AG04450 (cell line): ENCODE measurements at regions not wholly inside any gene's neighbourhood (a gene's known extent, or its start where the extent isn't known, plus 50 kb on each side); places are given as distances from the start of the nearest gene placed in this dataset.
A peak's percentile ranks its signal among the peaks of the same experiment; 100 is the strongest.

Source experiments
- CTCF ChIA-PET: fragments of 300-600, 350-600 bp; formaldehyde crosslinking; extraction: SDS; loops from one replicate; lab custom pipeline; 2022; ENCODE audit warnings: antibody characterized with exemption, inconsistent platforms; lab: Charles Lee
- POLR2A ChIA-PET: fragments of 350-600 bp; formaldehyde crosslinking; extraction: SDS; loops from one replicate; lab custom pipeline; 2021; ENCODE audit warnings: antibody characterized with exemption, inconsistent platforms; lab: Yijun Ruan, JAX
- DNase-seq: peaks from one replicate; pipeline ENCODE4 v3.0.0-alpha.2; 2011; ENCODE audit warnings: low read depth, low spot score
- H3K27ac ChIP-seq: one replicate; pipeline ENCODE4 v1.5.1; 2012; ENCODE audit warnings: low read depth, low read length, control low read depth
- H3K27me3 ChIP-seq: one replicate; pipeline ENCODE4 v1.6.0; 2012; ENCODE audit warnings: low read length; ENCODE audit not compliant: control insufficient read depth, insufficient read depth
- H3K4me3 ChIP-seq: 2 replicates; pipeline ENCODE4 v1.5.1; 2011; ENCODE audit warnings: mild to moderate bottlenecking, low read depth, low read length, control low read depth
- H3K9me3 ChIP-seq: 2 replicates; pipeline ENCODE4 v1.5.1; 2012; ENCODE audit warnings: low read length; ENCODE audit not compliant: control insufficient read depth, insufficient read depth
- CTCF ChIP-seq: IDR thresholded peaks from 2 replicates; pipeline ENCODE4 v1.5.1; 2011; ENCODE audit warnings: low read depth, low read length, control low read depth, inconsistent platforms

DNA sequence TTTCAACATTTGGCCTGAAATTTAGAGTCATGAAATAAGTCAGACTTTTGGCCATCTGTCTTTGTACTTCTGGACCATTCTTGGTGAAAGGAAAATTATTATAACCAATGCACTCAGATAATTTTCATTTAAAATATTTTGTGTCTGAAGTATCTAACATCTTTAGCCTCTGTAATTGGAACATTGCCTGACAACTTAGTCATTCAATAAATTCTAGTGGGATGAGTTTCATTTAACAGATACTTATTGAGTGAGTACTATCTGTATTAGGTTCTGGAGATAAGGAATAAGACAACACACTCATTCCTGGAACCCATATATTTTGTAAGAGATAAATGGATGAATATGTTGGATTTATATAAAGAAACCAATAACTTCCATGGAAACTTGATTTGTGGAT lies 536.0 kb downstream of the BCKDHB start:
- CTCF ChIA-PET = no interaction called here

DNA sequence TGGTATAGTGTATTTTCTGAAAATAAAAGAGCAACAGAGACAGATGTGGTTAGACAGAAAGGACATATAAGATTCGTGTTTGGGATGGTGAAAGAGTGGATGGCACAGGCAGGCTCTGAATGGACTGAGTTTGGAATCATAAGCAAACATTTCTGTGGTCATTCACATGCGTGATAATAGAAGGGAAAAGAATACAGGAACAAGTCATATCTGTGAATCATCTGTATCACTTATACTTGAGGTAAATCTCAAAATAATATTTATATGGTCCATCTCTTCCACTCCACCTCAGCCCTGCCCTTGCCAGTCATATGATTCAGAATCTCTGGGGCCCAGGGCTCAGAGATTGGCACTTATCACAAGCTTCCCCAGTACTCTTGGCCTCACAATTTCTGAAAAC lies 535.1 kb downstream of the BCKDHB start:
- POLR2A ChIA-PET = no interaction called here
- no peaks in the 10 kb centered on the region for H3K27me3 ChIP-seq
- CTCF ChIA-PET = no interaction called here
- no peak for TF ChIP-seq CTCF
- no peak overlapping the region for H3K4me3 ChIP-seq
- H3K9me3 ChIP-seq = no peaks in the 10 kb centered on the region
- DNase-seq = no peak
- no peak overlapping the region for H3K27ac ChIP-seq

More for the DNA sequence above, 536.0 kb downstream of the BCKDHB start:
- POLR2A ChIA-PET = no interaction called here
- Histone ChIP-seq H3K4me3 (no peak overlapping the region), H3K27ac (no peak overlapping the region), H3K27me3 (no peaks in the 10 kb centered on the region), H3K9me3 (no peaks in the 10 kb centered on the region)
- no peak for DNase-seq
- TF ChIP-seq CTCF = no peak

DNA sequence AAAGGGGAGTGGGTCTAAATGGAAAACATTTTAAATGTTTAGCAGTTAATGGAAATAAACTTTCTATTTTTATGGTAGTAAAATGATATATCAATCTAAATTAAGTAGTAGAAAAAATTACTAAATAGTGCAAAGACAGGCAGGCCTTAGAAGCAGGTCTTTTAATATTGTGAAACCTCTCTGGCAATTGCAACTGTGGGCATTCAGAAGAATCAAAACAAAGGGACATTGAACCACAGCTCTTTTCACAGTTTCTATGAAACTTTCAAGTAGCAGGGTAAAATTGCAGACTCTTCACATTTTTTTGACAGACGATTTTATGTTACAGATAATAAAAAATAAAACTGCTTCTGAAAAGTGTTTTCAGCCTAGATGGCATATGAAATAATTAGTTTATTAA lies 533.7 kb downstream of the BCKDHB start:
- ChIA-PET CTCF (interaction anchor here (0.6 kb wide), 1 partner anchor 19 kb away, joined by 3 read pairs; no protein-coding TSS in a partner anchor), POLR2A (no interaction called here)
- no peaks in the 10 kb centered on the region for H3K9me3 ChIP-seq
- no peak for TF ChIP-seq CTCF
- no peak for DNase-seq
- H3K4me3 ChIP-seq = no peak overlapping the region
- no peaks in the 10 kb centered on the region for H3K27me3 ChIP-seq
- H3K27ac ChIP-seq = no peak overlapping the region

DNA sequence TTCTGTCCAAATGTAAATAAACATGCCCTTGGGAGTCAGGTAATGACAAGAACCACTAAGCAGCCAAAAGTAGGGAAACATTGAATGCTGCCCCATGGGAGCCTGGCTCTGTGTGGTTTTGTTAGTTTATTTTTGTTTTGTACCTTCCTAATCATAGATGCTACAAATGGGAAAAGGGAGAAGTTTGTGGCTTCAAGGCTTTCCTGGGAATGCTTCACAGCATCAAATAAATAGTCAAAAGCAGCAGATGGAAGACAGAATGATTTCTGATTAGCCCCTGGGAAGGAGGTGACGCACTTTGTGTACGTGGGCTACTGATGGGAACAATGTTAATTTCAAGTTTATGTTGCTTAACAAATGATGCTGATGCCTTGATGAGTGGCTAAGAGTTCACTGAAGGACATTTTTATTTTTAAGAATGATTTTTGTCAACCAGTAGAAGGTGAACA lies 532.7 kb downstream of the BCKDHB start:
- Histone ChIP-seq H3K4me3 (no peak overlapping the region), H3K9me3 (no peaks in the 10 kb centered on the region), H3K27me3 (no peaks in the 10 kb centered on the region), H3K27ac (peak overlapping the region; percentile 81)
- ChIA-PET CTCF (no interaction called here), POLR2A (no interaction called here)
- no peak for TF ChIP-seq CTCF
- DNase-seq = no peak

- peak overlapping the region; percentile 81 for H3K27ac ChIP-seq
- POLR2A ChIA-PET = no interaction called here
- peak; percentile 71 for DNase-seq
- no peak for TF ChIP-seq CTCF
- no peak overlapping the region; the same call in 1 of the 2 replicates for H3K4me3 ChIP-seq
- CTCF ChIA-PET = interaction anchor here (1.0 kb wide), 1 partner anchor 32 kb away, joined by 4 read pairs; no protein-coding TSS in a partner anchor
- no peaks in the 10 kb centered on the region for H3K9me3 ChIP-seq
- H3K27me3 ChIP-seq = no peaks in the 10 kb centered on the region
Observed at GRCh38 chr6:80638213-80639055, 532.0 kb downstream of the BCKDHB start.
